ENCODE measurements at regions not wholly inside any gene's neighbourhood (a gene's known extent, or its start where the extent isn't known, plus 50 kb on each side); places are given as distances from the start of the nearest gene placed in this dataset.
A peak's percentile ranks its signal among the peaks of the same experiment; 100 is the strongest.

GRCh38 chrX:58051346-58051745 lies 141.1 kb upstream of the ZXDA start:
- DNase-seq (ENCODE audit: low spot score), result no peak

GRCh38 chrX:58044130-58044529 lies 133.9 kb upstream of the ZXDA start:
- no peak for DNase-seq (ENCODE audit: low spot score)

GRCh38 chrX:58025979-58026378 lies 115.7 kb upstream of the ZXDA start:
- DNase-seq (ENCODE audit: low spot score), result peak; percentile 21

DNA sequence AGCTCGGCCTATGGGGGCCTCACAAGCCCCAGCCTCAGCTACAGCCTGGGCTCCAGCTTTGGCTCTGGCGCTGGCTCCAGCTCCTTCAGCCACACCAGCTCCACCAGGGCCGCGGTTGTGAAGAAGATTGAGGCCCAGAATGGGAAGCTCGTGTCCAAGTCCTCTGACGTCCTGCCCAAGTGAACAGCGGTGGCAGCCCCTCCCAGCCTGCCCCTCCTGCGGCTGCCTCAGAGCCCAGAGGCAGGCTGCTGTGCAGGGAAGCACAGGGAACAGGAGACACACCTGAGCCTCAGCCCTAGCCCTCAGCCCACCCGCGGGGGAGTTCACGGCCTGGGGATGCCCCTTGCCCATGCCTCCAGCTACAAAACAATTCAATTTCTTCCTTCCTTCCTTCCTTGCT lies 75.7 kb upstream of the ZXDA start:
- DNase-seq (ENCODE audit: low spot score), result no peak

DNA sequence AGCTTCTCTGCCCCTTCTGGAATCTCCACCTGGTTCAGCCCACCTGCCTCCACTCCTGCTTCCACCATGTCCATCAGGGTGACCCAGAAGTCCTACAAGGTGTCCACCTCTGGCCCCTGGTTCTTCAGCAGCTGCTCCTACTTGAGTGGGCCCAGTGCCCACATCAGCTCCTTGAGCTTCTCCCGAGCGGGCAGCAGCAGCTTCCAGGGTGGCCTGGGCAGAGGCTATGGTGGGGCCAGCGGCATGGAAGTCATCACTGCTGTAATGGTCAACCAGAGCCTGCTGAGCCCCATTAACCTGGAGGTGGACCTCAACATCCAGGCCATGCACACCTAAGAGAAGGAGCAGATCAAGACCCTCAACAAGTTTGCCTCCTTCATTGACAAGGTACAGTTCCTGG lies 74.4 kb upstream of the ZXDA start:
- DNase-seq (ENCODE audit: low spot score), result no peak

DNA sequence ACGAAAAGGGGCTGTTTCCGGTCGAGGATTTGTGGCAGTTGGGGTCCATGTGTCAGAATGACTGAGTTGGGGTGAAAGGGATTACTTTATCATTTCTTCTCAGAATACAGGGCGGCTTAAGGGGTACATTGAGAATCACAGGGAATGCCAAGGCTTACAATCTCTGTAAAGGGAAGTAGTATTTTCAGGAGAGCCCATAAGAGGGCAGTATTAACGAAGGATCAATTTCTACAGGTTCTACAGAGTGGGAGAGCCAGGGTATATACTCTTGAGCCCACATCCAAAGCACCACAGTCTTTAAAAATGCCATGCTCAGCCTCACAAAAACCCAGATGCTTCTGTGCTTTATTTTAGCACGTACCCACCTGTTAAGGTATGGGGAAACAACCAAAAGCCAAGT lies 67.7 kb upstream of the ZXDA start:
- no peak for DNase-seq (ENCODE audit: low spot score)

DNA sequence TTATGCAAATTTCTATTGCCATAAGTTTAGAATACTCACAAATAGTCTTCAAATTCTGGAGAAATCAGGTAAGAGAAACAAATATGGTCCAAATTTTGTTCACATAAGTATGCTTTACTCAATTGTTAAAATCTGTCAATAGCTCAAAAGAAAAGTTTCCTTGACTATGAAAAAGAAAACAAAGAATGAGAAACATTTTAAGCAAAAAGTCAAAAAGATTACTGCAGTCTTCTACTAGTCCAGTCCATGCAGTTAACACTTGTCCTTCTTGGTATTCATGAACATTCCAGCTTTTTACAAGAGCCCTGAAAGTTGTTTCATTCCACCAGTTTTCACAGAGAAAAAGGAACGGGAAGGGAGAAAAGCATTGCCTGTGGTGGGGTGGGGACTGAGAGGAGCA lies 54.7 kb upstream of the ZXDA start:
- no peak for DNase-seq (ENCODE audit: low spot score)

Data from mucosa of gallbladder (tissue), 1 donor.